ENCODE measurements at regions not wholly inside any gene's neighbourhood (a gene's known extent, or its start where the extent isn't known, plus 50 kb on each side); places are given as distances from the start of the nearest gene placed in this dataset.
"Not testable (repeated sequence)": the region's sequence is repeated elsewhere in the genome, so short reads cannot be mapped to it uniquely, and the experiment has no call there.

DNA sequence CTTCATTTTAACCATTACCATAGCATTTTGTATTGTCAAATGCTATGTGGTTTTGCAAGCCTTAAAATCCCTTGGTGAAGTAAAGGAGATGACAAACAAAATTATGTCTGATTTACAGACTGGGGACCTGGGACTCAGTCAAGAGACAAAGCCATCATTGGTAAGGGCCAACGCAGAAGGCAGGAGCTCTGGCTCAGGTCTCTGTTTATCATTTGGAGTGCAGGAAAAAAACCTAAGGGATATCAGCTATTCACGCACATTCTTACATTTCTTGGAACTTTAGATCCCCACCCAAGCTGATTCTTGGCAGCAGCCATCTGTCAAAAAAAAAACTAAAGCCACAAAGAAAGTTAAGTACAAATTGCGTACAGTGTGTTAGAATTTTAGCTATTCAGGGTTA is 731.9 kb downstream of the STPG2 start:
- TF ChIP-seq, protein P1, sequence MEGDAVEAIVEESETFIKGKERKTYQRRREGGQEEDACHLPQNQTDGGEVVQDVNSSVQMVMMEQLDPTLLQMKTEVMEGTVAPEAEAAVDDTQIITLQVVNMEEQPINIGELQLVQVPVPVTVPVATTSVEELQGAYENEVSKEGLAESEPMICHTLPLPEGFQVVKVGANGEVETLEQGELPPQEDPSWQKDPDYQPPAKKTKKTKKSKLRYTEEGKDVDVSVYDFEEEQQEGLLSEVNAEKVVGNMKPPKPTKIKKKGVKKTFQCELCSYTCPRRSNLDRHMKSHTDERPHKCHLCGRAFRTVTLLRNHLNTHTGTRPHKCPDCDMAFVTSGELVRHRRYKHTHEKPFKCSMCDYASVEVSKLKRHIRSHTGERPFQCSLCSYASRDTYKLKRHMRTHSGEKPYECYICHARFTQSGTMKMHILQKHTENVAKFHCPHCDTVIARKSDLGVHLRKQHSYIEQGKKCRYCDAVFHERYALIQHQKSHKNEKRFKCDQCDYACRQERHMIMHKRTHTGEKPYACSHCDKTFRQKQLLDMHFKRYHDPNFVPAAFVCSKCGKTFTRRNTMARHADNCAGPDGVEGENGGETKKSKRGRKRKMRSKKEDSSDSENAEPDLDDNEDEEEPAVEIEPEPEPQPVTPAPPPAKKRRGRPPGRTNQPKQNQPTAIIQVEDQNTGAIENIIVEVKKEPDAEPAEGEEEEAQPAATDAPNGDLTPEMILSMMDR (IDR thresholded peaks at IDR 0.05), result no peak
- no peak for TF ChIP-seq ZFX (IDR thresholded peaks at IDR 0.05; ENCODE audit: borderline replicate concordance)

DNA sequence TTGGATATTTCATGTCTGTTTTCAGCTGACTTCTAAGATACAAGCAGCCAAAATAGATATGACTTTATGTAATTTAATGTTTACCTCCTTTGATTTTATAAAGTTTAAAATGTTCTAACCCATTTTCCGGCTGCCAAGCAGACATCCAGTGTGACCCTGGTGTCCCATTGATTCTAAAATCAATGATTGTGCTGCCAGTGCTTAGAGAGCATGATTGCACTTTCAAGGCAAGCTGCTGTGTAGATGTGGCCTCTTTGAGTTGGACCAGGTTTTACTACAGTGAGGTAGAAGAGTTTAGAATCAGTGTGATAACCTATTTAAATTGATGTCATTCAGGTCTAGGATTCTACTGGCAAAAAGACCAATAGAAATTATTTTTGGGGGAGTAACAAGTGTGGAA is 730.9 kb downstream of the STPG2 start:
- no peak overlapping the region for H3K27ac ChIP-seq
- TF ChIP-seq, protein P1 (IDR thresholded peaks at IDR 0.05), result no peak
- TF ChIP-seq ZFX (IDR thresholded peaks at IDR 0.05; ENCODE audit: borderline replicate concordance), result no peak

More for the DNA sequence above, 731.9 kb downstream of the STPG2 start:
- no peak overlapping the region for H3K27ac ChIP-seq

DNA sequence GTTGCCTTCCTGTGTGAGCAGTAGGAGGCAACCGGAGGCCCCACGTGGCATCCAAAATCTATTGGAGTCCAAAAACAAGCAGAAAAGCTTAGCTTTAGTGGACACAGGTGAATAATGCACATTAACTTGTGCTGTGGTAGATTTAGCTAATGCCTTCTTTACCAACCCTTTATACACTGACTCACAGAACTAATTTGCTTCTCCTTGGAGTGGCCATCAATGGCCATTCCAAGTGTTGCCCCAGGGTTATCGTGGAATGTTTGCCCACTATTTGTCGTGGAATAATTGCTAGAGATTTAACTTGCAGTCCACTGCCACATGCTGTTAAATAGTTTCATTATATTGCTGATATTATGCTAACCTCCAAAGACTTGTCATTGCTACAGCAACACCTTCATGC is 729.1 kb downstream of the STPG2 start:
- TF ChIP-seq, protein P1 (IDR thresholded peaks at IDR 0.05), result no peak
- TF ChIP-seq ZFX (IDR thresholded peaks at IDR 0.05; ENCODE audit: borderline replicate concordance), result no peak
- no peak overlapping the region for H3K27ac ChIP-seq

DNA sequence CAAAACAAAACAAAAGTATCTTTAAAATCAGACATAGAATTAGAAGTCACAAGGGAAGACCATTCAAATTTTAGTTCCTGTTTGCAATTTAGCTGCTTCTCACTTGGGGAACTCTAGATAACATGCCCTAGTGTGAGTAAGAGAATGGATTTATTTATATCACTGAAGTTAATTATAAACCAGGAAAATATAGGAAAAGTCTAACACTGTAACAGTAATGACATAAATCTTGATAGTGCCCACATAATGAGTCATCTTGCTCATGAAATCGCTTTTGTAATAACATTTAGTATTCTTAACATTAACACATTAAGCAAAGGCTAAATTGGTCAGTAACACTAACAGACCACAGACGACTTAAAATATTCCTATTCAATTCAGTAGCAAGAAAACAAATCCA is 710.7 kb downstream of the STPG2 start:
- TF ChIP-seq, protein P1 (IDR thresholded peaks at IDR 0.05), result no peak
- no peak for TF ChIP-seq ZFX (IDR thresholded peaks at IDR 0.05; ENCODE audit: borderline replicate concordance)

DNA sequence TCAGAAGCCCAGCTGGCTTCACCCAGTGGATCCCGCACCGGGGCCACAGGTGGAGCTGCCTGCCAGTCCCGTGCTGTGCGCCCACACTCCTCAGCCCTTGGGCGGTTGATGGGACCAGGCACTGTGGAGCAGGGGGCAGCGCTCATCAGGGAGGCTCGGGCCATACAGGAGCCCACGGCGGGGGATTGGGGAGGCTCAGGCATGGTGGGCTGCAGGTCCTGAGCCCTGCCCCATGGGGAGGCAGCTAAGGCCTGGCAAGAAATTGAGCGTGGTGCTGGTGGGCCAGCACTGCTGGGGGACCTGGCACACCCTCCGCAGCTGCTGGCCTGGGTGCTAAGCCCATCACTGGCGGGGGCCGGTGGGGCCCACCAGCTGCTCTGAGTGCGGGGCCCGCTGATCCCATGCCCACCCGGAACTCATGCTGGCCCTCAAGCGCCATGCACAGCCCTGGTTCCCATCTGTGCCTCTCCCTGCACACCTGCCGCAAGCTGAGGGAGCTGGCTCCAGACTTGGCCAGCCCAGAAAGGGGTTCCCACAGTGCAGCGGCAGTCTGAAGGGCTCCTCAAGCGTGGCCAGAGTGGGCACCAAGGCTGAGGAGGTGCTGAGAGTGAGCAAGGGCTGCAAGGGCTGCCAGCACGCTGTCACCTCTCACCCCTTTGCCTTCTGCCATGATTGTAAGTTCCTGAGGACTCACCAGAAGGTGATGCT is 705.1 kb downstream of the STPG2 start:
- not testable (repeated sequence) for H3K27ac ChIP-seq

More for the DNA sequence above, 710.7 kb downstream of the STPG2 start:
- no peak overlapping the region for H3K27ac ChIP-seq

DNA sequence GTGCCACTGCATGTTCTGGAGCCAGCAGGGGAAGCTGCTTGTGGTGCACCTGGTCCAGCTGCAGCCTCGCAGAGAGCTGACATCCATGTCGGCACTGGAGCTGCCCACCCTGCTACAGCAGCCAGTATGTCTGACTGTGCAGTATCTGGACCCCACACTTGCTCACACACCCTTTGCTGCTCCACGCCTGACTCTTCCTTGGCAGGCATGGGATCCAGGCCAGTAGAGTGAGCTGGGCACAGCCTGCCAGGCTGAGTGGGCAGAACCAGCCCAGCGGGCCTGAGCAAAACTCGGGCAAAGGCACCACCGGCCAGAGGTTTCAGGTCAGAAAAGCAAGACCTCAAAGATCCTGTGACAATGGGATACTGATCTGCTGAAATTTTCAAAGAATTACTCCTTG is 690.1 kb downstream of the STPG2 start:
- H3K27ac ChIP-seq, result no peak overlapping the region
- TF ChIP-seq, protein P1 (IDR thresholded peaks at IDR 0.05), result no peak
- TF ChIP-seq ZFX (IDR thresholded peaks at IDR 0.05; ENCODE audit: borderline replicate concordance), result no peak

DNA sequence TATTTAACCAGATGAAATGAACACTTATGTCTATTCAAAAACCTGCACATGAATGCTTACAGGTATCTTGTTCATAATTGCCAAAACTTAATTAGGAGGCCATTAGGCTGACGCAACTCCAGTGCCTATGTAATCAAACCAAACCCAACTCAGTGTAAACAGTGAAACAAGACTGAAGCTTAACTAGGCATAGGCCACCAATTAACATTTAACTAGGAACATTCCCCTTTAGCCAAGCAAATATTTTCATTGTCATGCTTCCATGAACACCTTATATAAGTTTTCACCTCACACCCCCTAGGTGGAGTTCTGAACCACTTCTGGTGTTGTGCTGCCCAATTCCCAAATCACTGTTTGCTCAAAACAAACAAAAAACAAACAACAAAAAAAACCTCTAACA is 686.0 kb downstream of the STPG2 start:
- H3K27ac ChIP-seq, result peak overlapping the region; percentile 90
- no peak for TF ChIP-seq ZFX (IDR thresholded peaks at IDR 0.05; ENCODE audit: borderline replicate concordance)
- TF ChIP-seq, protein P1 (IDR thresholded peaks at IDR 0.05), result peak; percentile 50

DNA sequence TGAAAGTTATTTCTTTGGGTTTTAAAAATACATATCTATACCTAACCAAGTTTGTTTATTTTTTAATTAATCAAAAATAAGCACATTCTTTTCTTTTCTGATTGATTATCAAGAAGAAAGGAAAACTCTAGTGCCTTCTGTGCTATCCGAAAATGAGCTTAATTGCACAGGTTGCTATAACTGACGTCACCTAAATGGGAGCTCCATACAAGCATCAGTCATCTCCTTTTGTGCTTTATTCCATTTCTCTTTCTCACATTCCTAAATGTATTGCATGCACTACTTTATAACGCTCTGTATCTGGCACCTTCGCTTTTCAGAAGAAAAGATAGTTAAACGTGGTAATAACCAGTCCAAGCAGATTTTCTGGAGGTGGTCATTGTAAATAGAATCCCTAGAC is 675.0 kb downstream of the STPG2 start:
- no peak overlapping the region for H3K27ac ChIP-seq
- TF ChIP-seq, protein P1 (IDR thresholded peaks at IDR 0.05), result no peak
- TF ChIP-seq ZFX (IDR thresholded peaks at IDR 0.05; ENCODE audit: borderline replicate concordance), result no peak

Measured in 22Rv1 (cell line).